ENCODE measurements at regions not wholly inside any gene's neighbourhood (a gene's known extent, or its start where the extent isn't known, plus 50 kb on each side); places are given as distances from the start of the nearest gene placed in this dataset.

GRCh38 chr2:180716186-180717180 lies 263.9 kb upstream of the UBE2E3 start:
- no peak for TF ChIP-seq CTCF (IDR thresholded peaks at IDR 0.05)
- no peak for TF ChIP-seq ZFX (IDR thresholded peaks at IDR 0.05; ENCODE audit: borderline replicate concordance)

All from 22Rv1 (cell line).